Erythroblast (primary cell): ENCODE measurements at regions not wholly inside any gene's neighbourhood (a gene's known extent, or its start where the extent isn't known, plus 50 kb on each side); places are given as distances from the start of the nearest gene placed in this dataset.

Source experiments
- GATA1 ChIP-seq: IDR thresholded peaks from 2 replicates; pipeline ENCODE4 v1.6.1; 2011; ENCODE audit warnings: low read depth, mild to moderate bottlenecking, control low read depth, low read length, moderate library complexity
- POLR2A ChIP-seq: IDR thresholded peaks from 2 replicates; pipeline ENCODE4 v1.6.1; 2011; ENCODE audit warnings: mild to moderate bottlenecking, low read length

GRCh38 chr13:68708336-68708908 lies 1399.2 kb upstream of the ATXN8OS start:
- TF ChIP-seq POLR2A = no peak
- no peak for TF ChIP-seq GATA1
